ENCODE measurements at regions not wholly inside any gene's neighbourhood (a gene's known extent, or its start where the extent isn't known, plus 50 kb on each side); places are given as distances from the start of the nearest gene placed in this dataset.

GRCh38 chr21:36560933-36561575 is 81.1 kb upstream of the CLDN14 start:
- Histone ChIP-seq H3K9me1 (ENCODE audit: control insufficient read depth, extremely low read depth, insufficient read depth, low read length) (no peaks in the 10 kb centered on the region), H2AFZ (ENCODE audit: control insufficient read depth, low read length) (no peak overlapping the region), H3K79me2 (ENCODE audit: control insufficient read depth, insufficient read depth, low read length) (no peaks in the 10 kb centered on the region), H3K9me3 (ENCODE audit: control insufficient read depth, low read depth, low read length) (no peaks in the 10 kb centered on the region), H3K27me3 (ENCODE audit: control insufficient read depth, extremely low read depth, insufficient read depth, low read length) (peaks cover 20% of the 10 kb centered on the region), H3K27ac (ENCODE audit: control insufficient read depth, insufficient read depth, low read length) (no peak overlapping the region), H4K20me1 (ENCODE audit: control insufficient read depth, extremely low read depth, insufficient read depth, low read length) (no peaks in the 10 kb centered on the region), H3K4me2 (ENCODE audit: control insufficient read depth, extremely low read depth, insufficient read depth, low read depth, low read length) (no peak overlapping the region), H3K4me3 (ENCODE audit: control insufficient read depth in 2 of 3, extremely low read depth in 1 of 3, insufficient read depth in 2 of 3, low read depth in 1 of 3, low read length in 3 of 3) (no peak overlapping the region), H3K9ac (ENCODE audit: control insufficient read depth, extremely low read depth, insufficient read depth, low read length) (no peak overlapping the region), H3K36me3 (ENCODE audit: control insufficient read depth in 2 of 2, extremely low read depth in 1 of 2, insufficient read depth in 2 of 2, low read length in 2 of 2) (no peaks in the 10 kb centered on the region), H3K4me1 (ENCODE audit: control insufficient read depth, extremely low read depth, insufficient read depth, low read length) (no peaks in the 10 kb centered on the region)
- DNase-seq (ENCODE audit: low read depth, low spot score) (no peak), FAIRE-seq (no peak)
- dilution Hi-C loops (cut with MboI; ENCODE audit: extremely low pct_ligation_motif_present, low sequenced_read_pairs): no loop called here
- TF ChIP-seq EZH2 (IDR thresholded peaks at IDR 0.05; ENCODE audit: low read length) (no peak), CTCF (optimal IDR thresholded peaks at IDR 0.05 in 1 of 3, IDR thresholded peaks at IDR 0.05 in 1 of 3, conservative IDR thresholded peaks at IDR 0.05 in 1 of 3; ENCODE audit: extremely low read depth in 1 of 3, insufficient read depth in 2 of 3, low read length in 3 of 3) (no peak)

GRCh38 chr21:36563341-36563926 is 83.5 kb upstream of the CLDN14 start:
- FAIRE-seq: no peak
- no peak overlapping the region for H3K27ac ChIP-seq (ENCODE audit: control insufficient read depth, insufficient read depth, low read length)

More at GRCh38 chr21:36563341-36563926, 83.5 kb upstream of the CLDN14 start:
- TF ChIP-seq CTCF (optimal IDR thresholded peaks at IDR 0.05 in 1 of 3, IDR thresholded peaks at IDR 0.05 in 1 of 3, conservative IDR thresholded peaks at IDR 0.05 in 1 of 3; ENCODE audit: extremely low read depth in 1 of 3, insufficient read depth in 2 of 3, low read length in 3 of 3): no peak
- TF ChIP-seq EZH2 (IDR thresholded peaks at IDR 0.05; ENCODE audit: low read length): no peak
- no peaks in the 10 kb centered on the region for H4K20me1 ChIP-seq (ENCODE audit: control insufficient read depth, extremely low read depth, insufficient read depth, low read length)
- H3K4me2 ChIP-seq (ENCODE audit: control insufficient read depth, extremely low read depth, insufficient read depth, low read depth, low read length): no peak overlapping the region
- dilution Hi-C loops (cut with MboI; ENCODE audit: extremely low pct_ligation_motif_present, low sequenced_read_pairs): no loop called here
- H3K79me2 ChIP-seq (ENCODE audit: control insufficient read depth, insufficient read depth, low read length): no peaks in the 10 kb centered on the region
- no peaks in the 10 kb centered on the region for H3K36me3 ChIP-seq (ENCODE audit: control insufficient read depth in 2 of 2, extremely low read depth in 1 of 2, insufficient read depth in 2 of 2, low read length in 2 of 2)
- no peak overlapping the region for H3K4me3 ChIP-seq (ENCODE audit: control insufficient read depth in 2 of 3, extremely low read depth in 1 of 3, insufficient read depth in 2 of 3, low read depth in 1 of 3, low read length in 3 of 3)
- H3K9ac ChIP-seq (ENCODE audit: control insufficient read depth, extremely low read depth, insufficient read depth, low read length): no peak overlapping the region
- no peaks in the 10 kb centered on the region for H3K9me3 ChIP-seq (ENCODE audit: control insufficient read depth, low read depth, low read length)
- H3K4me1 ChIP-seq (ENCODE audit: control insufficient read depth, extremely low read depth, insufficient read depth, low read length): no peaks in the 10 kb centered on the region
- DNase-seq (ENCODE audit: low read depth, low spot score): no peak
- no peak overlapping the region for H2AFZ ChIP-seq (ENCODE audit: control insufficient read depth, low read length)
- H3K9me1 ChIP-seq (ENCODE audit: control insufficient read depth, extremely low read depth, insufficient read depth, low read length): no peaks in the 10 kb centered on the region
- peaks cover 40% of the 10 kb centered on the region for H3K27me3 ChIP-seq (ENCODE audit: control insufficient read depth, extremely low read depth, insufficient read depth, low read length)

Measured in keratinocyte (primary cell).